Breast epithelium (tissue), 3 donors: ENCODE measurements at regions not wholly inside any gene's neighbourhood (a gene's known extent, or its start where the extent isn't known, plus 50 kb on each side); places are given as distances from the start of the nearest gene placed in this dataset.

Source experiments
- CTCF ChIP-seq, 3 donors: fragments of 450-650 bp; IDR thresholded peaks; one replicate each; pipeline ENCODE4 v1.5.1; 2016 to 2017; ENCODE audit warnings: antibody characterized with exemption in 3 of 3, mild to moderate bottlenecking in 3 of 3, moderate library complexity in 3 of 3
- POLR2A ChIP-seq: fragments of 450-650 bp; IDR thresholded peaks from one replicate; pipeline ENCODE4 v1.6.1; 2016; ENCODE audit warnings: antibody characterized with exemption, mild to moderate bottlenecking, moderate library complexity
- POLR2AphosphoS5 ChIP-seq, 3 donors: sonication (generic); formaldehyde crosslinking; IDR thresholded peaks; one replicate each; pipeline ENCODE4 v1.6.1; 2017; ENCODE audit warnings: antibody characterized with exemption in 3 of 3

- TF ChIP-seq POLR2A (no peak), CTCF (IDR thresholded peaks at IDR 0.05) (no peak), POLR2AphosphoS5 (IDR thresholded peaks at IDR 0.05) (no peak)
Observed at GRCh38 chr6:170051229-170052172, 239.4 kb downstream of the DLL1 start.
